GM19463 (cell line): ENCODE measurements at regions not wholly inside any gene's neighbourhood (a gene's known extent, or its start where the extent isn't known, plus 50 kb on each side); places are given as distances from the start of the nearest gene placed in this dataset.

ENCODE experiments used
- ATAC-seq: cut with Tn5 transposase; IDR thresholded peaks from one replicate; pipeline ENCODE4 v1.9.1; 2021; ENCODE audit warnings: mild to moderate bottlenecking, moderate library complexity; ENCODE audit not compliant: unreplicated experiment

GRCh38 chr12:87119713-87120112, 863.5 kb upstream of the MGAT4C start:
- no peak for ATAC-seq

- no peak for ATAC-seq
Measured at GRCh38 chr12:87117526-87117925, 861.3 kb upstream of the MGAT4C start.

GRCh38 chr12:87116780-87117179, 860.6 kb upstream of the MGAT4C start:
- ATAC-seq: no peak

- ATAC-seq: no peak
Measured at GRCh38 chr12:87112571-87113345, 856.6 kb upstream of the MGAT4C start.

- no peak for ATAC-seq
Measured at GRCh38 chr12:87107766-87108165, 851.6 kb upstream of the MGAT4C start.

- no peak for ATAC-seq
Measured at GRCh38 chr12:87107270-87107669, 851.1 kb upstream of the MGAT4C start.

- no peak for ATAC-seq
Measured at GRCh38 chr12:87096082-87096585, 839.9 kb upstream of the MGAT4C start.

- no peak for ATAC-seq
Measured at GRCh38 chr12:87094356-87094755, 838.2 kb upstream of the MGAT4C start.

GRCh38 chr12:87092421-87092820, 836.2 kb upstream of the MGAT4C start:
- no peak for ATAC-seq

GRCh38 chr12:87086118-87086891, 830.1 kb upstream of the MGAT4C start:
- no peak for ATAC-seq

GRCh38 chr12:87085286-87085685, 829.1 kb upstream of the MGAT4C start:
- no peak for ATAC-seq

- ATAC-seq: no peak
Measured at GRCh38 chr12:87082756-87083155, 826.6 kb upstream of the MGAT4C start.

- no peak for ATAC-seq
Measured at GRCh38 chr12:87074781-87075180, 818.6 kb upstream of the MGAT4C start.

- no peak for ATAC-seq
Measured at GRCh38 chr12:87066326-87066725, 810.1 kb upstream of the MGAT4C start.

GRCh38 chr12:87059231-87059630, 803.0 kb upstream of the MGAT4C start:
- no peak for ATAC-seq

GRCh38 chr12:87054226-87054625, 798.0 kb upstream of the MGAT4C start:
- no peak for ATAC-seq

GRCh38 chr12:87051621-87052020, 795.4 kb upstream of the MGAT4C start:
- ATAC-seq: no peak

GRCh38 chr12:87047691-87048090, 791.5 kb upstream of the MGAT4C start:
- no peak for ATAC-seq

- ATAC-seq: no peak
Measured at GRCh38 chr12:87039536-87039935, 783.3 kb upstream of the MGAT4C start.

GRCh38 chr12:87038098-87038497, 781.9 kb upstream of the MGAT4C start:
- no peak for ATAC-seq

- no peak for ATAC-seq
Measured at GRCh38 chr12:87025976-87026375, 769.8 kb upstream of the MGAT4C start.

- no peak for ATAC-seq
Measured at GRCh38 chr12:87021400-87021799, 765.2 kb upstream of the MGAT4C start.
